Astrocyte (in vitro differentiated cells and primary cell): ENCODE measurements at regions not wholly inside any gene's neighbourhood (a gene's known extent, or its start where the extent isn't known, plus 50 kb on each side); places are given as distances from the start of the nearest gene placed in this dataset.

ENCODE experiments used
- DNase-seq: peaks from one replicate; pipeline ENCODE4 v3.0.0-alpha.2; 2010; ENCODE audit warnings: low read depth
- FAIRE-seq: peaks from 2 replicates; lab custom pipeline; 2011; peaks lifted over from hg19 to GRCh38; lab: Jason Lieb, UNC
- H2AFZ ChIP-seq: 2 replicates; pipeline ENCODE4 v1.6.0; 2012; ENCODE audit warnings: low read depth, low read length, inconsistent platforms
- H3K27ac ChIP-seq: 2 replicates; pipeline ENCODE4 v1.5.1; 2011; ENCODE audit warnings: low read depth, low read length, inconsistent platforms
- H3K27me3 ChIP-seq: 2 replicates; pipeline ENCODE4 v1.6.0; 2011; ENCODE audit warnings: low read length, inconsistent platforms; ENCODE audit not compliant: insufficient read depth
- H3K36me3 ChIP-seq: 2 replicates; pipeline ENCODE4 v1.5.1; 2011; ENCODE audit warnings: low read length, inconsistent platforms; ENCODE audit not compliant: insufficient read depth
- H3K4me1 ChIP-seq: 2 replicates; pipeline ENCODE4 v1.5.1; 2011; ENCODE audit warnings: low read length, inconsistent platforms; ENCODE audit not compliant: insufficient read depth
- H3K4me2 ChIP-seq: 2 replicates; pipeline ENCODE4 v1.6.0; 2012; ENCODE audit warnings: low read length, inconsistent platforms
- H3K4me3 ChIP-seq: 2 replicates; pipeline ENCODE4 v1.5.1; 2011; ENCODE audit warnings: low read depth, mild to moderate bottlenecking, low read length, inconsistent platforms; ENCODE audit not compliant: insufficient read depth
- H3K79me2 ChIP-seq: 2 replicates; pipeline ENCODE4 v1.6.0; 2012; ENCODE audit warnings: mild to moderate bottlenecking, low read length, inconsistent platforms; ENCODE audit not compliant: insufficient read depth
- H3K9ac ChIP-seq: 2 replicates; pipeline ENCODE4 v1.6.0; 2012; ENCODE audit warnings: mild to moderate bottlenecking, low read length, inconsistent platforms
- H3K9me3 ChIP-seq: 2 replicates; pipeline ENCODE4 v1.5.1; 2012; ENCODE audit warnings: low read depth, mild to moderate bottlenecking, low read length, inconsistent platforms; ENCODE audit not compliant: insufficient read depth
- H4K20me1 ChIP-seq: 2 replicates; pipeline ENCODE4 v1.6.0; 2012; ENCODE audit warnings: low read length, inconsistent platforms; ENCODE audit not compliant: insufficient read depth
- H3K27ac Mint-ChIP-seq: one replicate; pipeline ENCODE4 v1.8.0; 2021; ENCODE audit warnings: mild to moderate bottlenecking, mixed read lengths; ENCODE audit not compliant: unreplicated experiment
- H3K27me3 Mint-ChIP-seq: one replicate; pipeline ENCODE4 v1.8.0; 2021; ENCODE audit warnings: low read depth, mixed read lengths; ENCODE audit not compliant: unreplicated experiment
- H3K36me3 Mint-ChIP-seq: one replicate; pipeline ENCODE4 v1.8.0; 2021; ENCODE audit warnings: low read depth, mixed read lengths; ENCODE audit not compliant: unreplicated experiment
- H3K4me1 Mint-ChIP-seq: one replicate; pipeline ENCODE4 v1.8.0; 2021; ENCODE audit warnings: low read depth, mixed read lengths; ENCODE audit not compliant: unreplicated experiment
- H3K4me3 Mint-ChIP-seq: one replicate; pipeline ENCODE4 v1.8.0; 2021; ENCODE audit warnings: mild to moderate bottlenecking, moderate library complexity, mixed read lengths; ENCODE audit not compliant: unreplicated experiment
- H3K9me3 Mint-ChIP-seq: one replicate; pipeline ENCODE4 v1.8.0; 2021; ENCODE audit warnings: mild to moderate bottlenecking, mixed read lengths; ENCODE audit not compliant: unreplicated experiment
- CTCF ChIP-seq: IDR thresholded peaks from 2 replicates; pipeline ENCODE4 v1.5.1; 2011; ENCODE audit warnings: low read depth, mild to moderate bottlenecking, inconsistent platforms, low read length, moderate library complexity; ENCODE audit not compliant: insufficient read depth
- EZH2 ChIP-seq: IDR thresholded peaks from 2 replicates; pipeline ENCODE4 v1.6.1; 2012; ENCODE audit warnings: mild to moderate bottlenecking, low read length, inconsistent platforms; ENCODE audit not compliant: insufficient read depth

DNA sequence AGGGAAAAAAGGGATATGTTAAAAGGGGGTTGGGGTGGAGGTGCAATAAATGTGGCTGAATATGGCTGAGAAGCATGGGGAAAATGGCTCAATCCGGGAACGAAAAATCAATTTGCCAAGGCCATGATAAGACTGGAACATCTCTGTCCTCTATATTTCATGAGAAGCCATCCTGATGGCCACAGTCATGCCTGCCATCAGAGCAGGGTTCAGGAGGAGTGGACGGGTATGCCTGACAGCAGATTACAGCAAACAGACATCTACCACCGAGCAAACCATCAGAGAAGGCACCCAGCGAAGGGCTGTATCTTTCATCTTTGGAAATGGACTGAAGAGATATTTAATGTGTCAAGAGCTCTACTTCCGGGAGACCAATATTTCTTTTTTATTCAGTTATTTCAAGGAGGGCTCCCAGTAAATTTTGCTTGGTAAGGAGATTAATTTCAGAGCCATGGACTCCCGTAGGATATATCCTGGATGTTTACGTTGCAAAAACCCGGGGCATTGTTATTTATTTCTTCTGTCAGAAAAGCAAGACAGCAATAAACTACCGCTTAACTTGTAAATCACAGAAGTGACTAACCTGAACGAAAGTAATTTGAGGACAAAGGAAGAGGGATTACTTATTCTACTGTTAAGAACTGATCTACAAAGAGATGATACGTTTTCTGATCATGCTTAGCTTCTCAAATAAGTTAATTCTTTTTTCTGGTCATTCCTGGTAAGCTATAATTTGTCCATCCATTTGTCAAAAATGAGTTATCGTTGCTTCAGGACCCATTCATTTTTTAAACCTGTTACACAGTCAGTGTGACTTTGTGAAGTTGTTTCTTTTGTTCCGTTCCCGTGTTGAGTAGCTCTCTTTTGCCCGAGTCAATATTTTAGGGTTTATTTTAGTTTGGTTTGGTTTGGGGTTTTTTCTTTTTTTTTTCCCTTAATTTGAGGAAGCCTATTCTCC lies 80.6 kb upstream of the CHD2 start:
- Histone ChIP-seq H3K4me1 (peaks cover 47% of the 10 kb centered on the region), H3K79me2 (peaks cover 8% of the 10 kb centered on the region), H3K4me3 (peak overlapping the region; percentile 60), H3K9me3 (no peaks in the 10 kb centered on the region), H3K36me3 (no peaks in the 10 kb centered on the region), H3K4me2 (peak overlapping the region; percentile 88), H2AFZ (peak overlapping the region; percentile 89), H3K27me3 (no peaks in the 10 kb centered on the region), H3K27ac (peak overlapping the region; percentile 90), H4K20me1 (no peaks in the 10 kb centered on the region), H3K9ac (peak overlapping the region; percentile 88)
- peak; percentile 26 for FAIRE-seq
- TF ChIP-seq CTCF: no peak
- TF ChIP-seq EZH2: no peak
- Mint-ChIP-seq H3K27ac (peak overlapping the region; percentile 95), H3K36me3 (no peaks in the 10 kb centered on the region), H3K27me3 (no peaks in the 10 kb centered on the region), H3K9me3 (no peaks in the 10 kb centered on the region), H3K4me3 (peak overlapping the region; percentile 70), H3K4me1 (peaks cover 41% of the 10 kb centered on the region)
- no peak for DNase-seq

DNA sequence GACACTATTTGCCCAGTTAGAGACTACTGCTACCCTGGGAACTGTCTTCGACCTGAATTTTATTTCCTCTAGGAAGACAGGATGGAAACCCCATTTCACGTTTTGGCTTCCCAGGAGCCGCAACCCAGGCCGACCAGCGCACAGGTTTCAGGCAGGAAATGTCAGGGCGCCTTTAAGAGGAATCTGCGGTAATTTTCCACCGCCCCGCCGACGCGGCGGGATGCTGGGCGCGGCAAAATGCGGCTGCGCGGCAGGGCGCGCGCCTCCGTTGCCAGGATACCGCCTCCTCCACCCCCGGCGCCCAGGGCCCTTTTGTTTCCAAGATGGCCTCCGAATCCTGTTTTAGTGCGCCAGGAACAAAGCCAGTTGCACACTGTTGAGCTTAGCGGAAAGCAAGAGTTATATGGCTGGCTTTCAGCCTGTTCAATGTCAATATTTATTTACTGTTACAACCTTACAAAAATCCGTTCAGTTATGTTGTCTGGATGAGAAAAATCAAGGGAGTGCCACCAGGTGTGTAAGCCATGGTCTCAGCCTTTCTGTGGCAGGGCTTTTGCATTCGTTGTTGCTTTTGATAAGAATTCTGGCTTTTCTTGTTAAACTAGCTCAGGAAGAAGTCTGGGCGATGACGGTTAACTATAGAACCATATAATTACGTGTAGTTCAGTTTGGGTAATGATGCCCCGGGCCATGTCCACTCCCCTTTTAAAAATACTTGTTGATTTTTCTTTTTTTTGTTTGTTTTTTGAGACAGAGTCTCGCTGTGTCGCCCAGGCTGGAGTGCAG lies 79.7 kb upstream of the CHD2 start:
- peak overlapping the region; percentile 88 for H3K9ac ChIP-seq
- peak overlapping the region; percentile 90 for H3K27ac ChIP-seq
- H2AFZ ChIP-seq: peak overlapping the region; percentile 98
- DNase-seq (peak; percentile 82), FAIRE-seq (no peak)
- no peaks in the 10 kb centered on the region for H3K36me3 Mint-ChIP-seq
- TF ChIP-seq EZH2: no peak
- TF ChIP-seq CTCF: no peak
- peak overlapping the region; percentile 95 for H3K27ac Mint-ChIP-seq
- H4K20me1 ChIP-seq: no peaks in the 10 kb centered on the region
- no peaks in the 10 kb centered on the region for H3K9me3 Mint-ChIP-seq
- no peaks in the 10 kb centered on the region for H3K27me3 Mint-ChIP-seq
- no peaks in the 10 kb centered on the region for H3K36me3 ChIP-seq
- H3K27me3 ChIP-seq: no peaks in the 10 kb centered on the region
- H3K9me3 ChIP-seq: no peaks in the 10 kb centered on the region
- H3K4me2 ChIP-seq: peak overlapping the region; percentile 88
- H3K4me1 ChIP-seq: peaks cover 47% of the 10 kb centered on the region
- peak overlapping the region; percentile 60 for H3K4me3 ChIP-seq
- peak overlapping the region; percentile 70 for H3K4me3 Mint-ChIP-seq
- peaks cover 8% of the 10 kb centered on the region for H3K79me2 ChIP-seq
- peaks cover 42% of the 10 kb centered on the region for H3K4me1 Mint-ChIP-seq
